DND-41 (cell line): ENCODE measurements at regions not wholly inside any gene's neighbourhood (a gene's known extent, or its start where the extent isn't known, plus 50 kb on each side); places are given as distances from the start of the nearest gene placed in this dataset.

Experiments used
- CTCF ChIP-seq: IDR thresholded peaks from 2 replicates; pipeline ENCODE4 v1.5.1; 2012; ENCODE audit warnings: borderline replicate concordance, low read length, moderate library complexity, mild to moderate bottlenecking; ENCODE audit not compliant: poor library complexity, severe bottlenecking; ENCODE audit errors: extremely low read depth
- EZH2 ChIP-seq: IDR thresholded peaks from 3 replicates; pipeline ENCODE4 v1.6.1; 2012; ENCODE audit warnings: borderline replicate concordance, low read depth, mild to moderate bottlenecking, moderate library complexity, low read length, inconsistent platforms; ENCODE audit not compliant: severe bottlenecking

- no peak for TF ChIP-seq CTCF
- TF ChIP-seq EZH2 = no peak
These were observed 287.4 kb downstream of the CRLF2 start for GRCh38 chrX:925094-925493.
